ENCODE measurements at regions not wholly inside any gene's neighbourhood (a gene's known extent, or its start where the extent isn't known, plus 50 kb on each side); places are given as distances from the start of the nearest gene placed in this dataset.
"Not testable (repeated sequence)": the region's sequence is repeated elsewhere in the genome, so short reads cannot be mapped to it uniquely, and the experiment has no call there.

- no peak for DNase-seq (ENCODE audit: low read depth)
Measured at GRCh38 chrX:96502507-96502906, 182.1 kb upstream of the DIAPH2 start.

- DNase-seq (ENCODE audit: low read depth), result not testable (repeated sequence)
Measured at GRCh38 chrX:96529386-96529785, 155.3 kb upstream of the DIAPH2 start.

- DNase-seq (ENCODE audit: low read depth), result no peak
Measured at GRCh38 chrX:96538104-96538725, 146.4 kb upstream of the DIAPH2 start.

GRCh38 chrX:96540111-96540631 is 144.5 kb upstream of the DIAPH2 start:
- DNase-seq (ENCODE audit: low read depth), result no peak

- not testable (repeated sequence) for DNase-seq (ENCODE audit: low read depth)
Measured at GRCh38 chrX:96546281-96546680, 138.4 kb upstream of the DIAPH2 start.

- no peak for DNase-seq (ENCODE audit: low read depth)
Measured at GRCh38 chrX:96551322-96551872, 133.2 kb upstream of the DIAPH2 start.

- DNase-seq (ENCODE audit: low read depth), result peak; percentile 9
Measured at GRCh38 chrX:96556886-96557285, 127.8 kb upstream of the DIAPH2 start.

GRCh38 chrX:96561129-96561528 is 123.5 kb upstream of the DIAPH2 start:
- DNase-seq (ENCODE audit: low read depth), result not testable (repeated sequence)

- peak; percentile 12 for DNase-seq (ENCODE audit: low read depth)
Measured at GRCh38 chrX:96563646-96564045, 121.0 kb upstream of the DIAPH2 start.

- no peak for DNase-seq (ENCODE audit: low read depth)
Measured at GRCh38 chrX:96564595-96564994, 120.0 kb upstream of the DIAPH2 start.

- no peak for DNase-seq (ENCODE audit: low read depth)
Measured at GRCh38 chrX:96566878-96567277, 117.8 kb upstream of the DIAPH2 start.

- DNase-seq (ENCODE audit: low read depth), result no peak
Measured at GRCh38 chrX:96568071-96568470, 116.6 kb upstream of the DIAPH2 start.

- DNase-seq (ENCODE audit: low read depth), result no peak
Measured at GRCh38 chrX:96569034-96569433, 115.6 kb upstream of the DIAPH2 start.

- no peak for DNase-seq (ENCODE audit: low read depth)
Measured at GRCh38 chrX:96575011-96575410, 109.6 kb upstream of the DIAPH2 start.

- peak; percentile 26 for DNase-seq (ENCODE audit: low read depth)
Measured at GRCh38 chrX:96576368-96576767, 108.3 kb upstream of the DIAPH2 start.

- DNase-seq (ENCODE audit: low read depth), result no peak
Measured at GRCh38 chrX:96578781-96579180, 105.9 kb upstream of the DIAPH2 start.

GRCh38 chrX:96579252-96579651 is 105.4 kb upstream of the DIAPH2 start:
- DNase-seq (ENCODE audit: low read depth), result no peak

GRCh38 chrX:96590403-96590802 is 94.2 kb upstream of the DIAPH2 start:
- DNase-seq (ENCODE audit: low read depth), result peak; percentile 1

- no peak for DNase-seq (ENCODE audit: low read depth)
Measured at GRCh38 chrX:96591421-96591820, 93.2 kb upstream of the DIAPH2 start.

- not testable (repeated sequence) for DNase-seq (ENCODE audit: low read depth)
Measured at GRCh38 chrX:96597847-96598246, 86.8 kb upstream of the DIAPH2 start.

GRCh38 chrX:96611619-96612362 is 72.9 kb upstream of the DIAPH2 start:
- peak; percentile 18 for DNase-seq (ENCODE audit: low read depth)

- DNase-seq (ENCODE audit: low read depth), result no peak
Measured at GRCh38 chrX:96615448-96615847, 69.2 kb upstream of the DIAPH2 start.
